Spleen (tissue), 7 donors: ENCODE measurements at regions not wholly inside any gene's neighbourhood (a gene's known extent, or its start where the extent isn't known, plus 50 kb on each side); places are given as distances from the start of the nearest gene placed in this dataset.

Experiments
- CTCF ChIP-seq, 11 experiments: fragments of 200-600 bp in 7 of 11; fragments of 450-650 bp in 4 of 11; sonication (generic) in 4 of 11; IDR thresholded peaks in 8 of 11; conservative IDR thresholded peaks in 3 of 11; 1 replicate in 7 of 11; 2 replicates in 4 of 11; pipeline versions ENCODE4 v1.4.0 to v1.8.0; 2016 to 2021; ENCODE audit warnings: antibody characterized with exemption in 11 of 11, inconsistent platforms in 4 of 11, mild to moderate bottlenecking in 1 of 11
- POLR2A ChIP-seq, 3 donors: fragments of 450-650 bp; IDR thresholded peaks; one replicate each; pipeline ENCODE4 v1.5.1; 2017; ENCODE audit warnings: antibody characterized with exemption in 3 of 3, mild to moderate bottlenecking in 1 of 3
- POLR2AphosphoS5 ChIP-seq, 3 donors: sonication (generic); formaldehyde crosslinking; IDR thresholded peaks; one replicate each; pipeline ENCODE4 v1.5.1; 2017; ENCODE audit warnings: antibody characterized with exemption in 3 of 3
- donor health status: DM: no; HTN: no; CAD: no; lungs with moderate emphysema.
- donor health status: DM: no; HTN: no; CAD: no.
- donor health status: DM: no; HTN: no; CAD: no.

- TF ChIP-seq POLR2AphosphoS5 (IDR thresholded peaks at IDR 0.05) = no peak
- TF ChIP-seq CTCF (IDR thresholded peaks at IDR 0.05 in 8 of 11, conservative IDR thresholded peaks at IDR 0.05 in 3 of 11) = no peak
- no peak for TF ChIP-seq POLR2A (IDR thresholded peaks at IDR 0.05)
Observed at GRCh38 chr18:73973972-73974371, 173.7 kb downstream of the FBXO15 start.
